ENCODE measurements at regions not wholly inside any gene's neighbourhood (a gene's known extent, or its start where the extent isn't known, plus 50 kb on each side); places are given as distances from the start of the nearest gene placed in this dataset.
"Not testable (repeated sequence)": the region's sequence is repeated elsewhere in the genome, so short reads cannot be mapped to it uniquely, and the experiment has no call there.

GRCh38 chr3:118504906-118505305, 529.7 kb downstream of the IGSF11 start:
- no peak for DNase-seq

GRCh38 chr3:118505784-118506183, 528.9 kb downstream of the IGSF11 start:
- DNase-seq = no peak

- no peak for DNase-seq
Measured at GRCh38 chr3:118511402-118511801, 523.2 kb downstream of the IGSF11 start.

GRCh38 chr3:118512301-118512700, 522.3 kb downstream of the IGSF11 start:
- no peak for DNase-seq

- no peak for DNase-seq
Measured at GRCh38 chr3:118525077-118525476, 509.6 kb downstream of the IGSF11 start.

- no peak for DNase-seq
Measured at GRCh38 chr3:118526758-118527513, 507.7 kb downstream of the IGSF11 start.

GRCh38 chr3:118527514-118528044, 507.1 kb downstream of the IGSF11 start:
- no peak for DNase-seq

- no peak for DNase-seq
Measured at GRCh38 chr3:118529554-118529953, 505.1 kb downstream of the IGSF11 start.

GRCh38 chr3:118530350-118530922, 504.2 kb downstream of the IGSF11 start:
- DNase-seq = no peak

- not testable (repeated sequence) for DNase-seq
Measured at GRCh38 chr3:118530927-118531356, 503.7 kb downstream of the IGSF11 start.

GRCh38 chr3:118531816-118532215, 502.8 kb downstream of the IGSF11 start:
- no peak for DNase-seq

GRCh38 chr3:118533676-118534075, 501.0 kb downstream of the IGSF11 start:
- no peak for DNase-seq

GRCh38 chr3:118534519-118534918, 500.1 kb downstream of the IGSF11 start:
- no peak for DNase-seq

GRCh38 chr3:118536764-118537163, 497.9 kb downstream of the IGSF11 start:
- DNase-seq = no peak

- DNase-seq = no peak
Measured at GRCh38 chr3:118537454-118537853, 497.2 kb downstream of the IGSF11 start.

- no peak for DNase-seq
Measured at GRCh38 chr3:118538187-118538586, 496.5 kb downstream of the IGSF11 start.

- not testable (repeated sequence) for DNase-seq
Measured at GRCh38 chr3:118539820-118540447, 494.7 kb downstream of the IGSF11 start.

- DNase-seq = not testable (repeated sequence)
Measured at GRCh38 chr3:118540448-118540821, 494.2 kb downstream of the IGSF11 start.

- DNase-seq = no peak
Measured at GRCh38 chr3:118540826-118541225, 493.8 kb downstream of the IGSF11 start.

GRCh38 chr3:118541796-118542195, 492.9 kb downstream of the IGSF11 start:
- DNase-seq = no peak

- DNase-seq = no peak
Measured at GRCh38 chr3:118543832-118544231, 490.8 kb downstream of the IGSF11 start.

- DNase-seq = no peak
Measured at GRCh38 chr3:118544458-118544857, 490.2 kb downstream of the IGSF11 start.

- no peak for DNase-seq
Measured at GRCh38 chr3:118548434-118548833, 486.2 kb downstream of the IGSF11 start.

GRCh38 chr3:118550122-118550521, 484.5 kb downstream of the IGSF11 start:
- DNase-seq = no peak
